Left lung (tissue), 4 donors: ENCODE measurements at regions not wholly inside any gene's neighbourhood (a gene's known extent, or its start where the extent isn't known, plus 50 kb on each side); places are given as distances from the start of the nearest gene placed in this dataset.

Experiments
- ATAC-seq: fragments of 200-7000 bp; cut with Tn5 transposase; one replicate; pipeline ENCODE4 v1.9.1; 2020; ENCODE audit warnings: moderate library complexity
- DNase-seq, 4 donors: peaks; one replicate each; pipeline ENCODE4 v3.0.0-alpha.2; 2013 to 2020
- H3K27ac ChIP-seq, 2 donors: fragments of 200-600 bp; sonication (generic) in 1 of 2; one replicate each; pipeline versions ENCODE4 v1.5.0 to v1.8.0; 2020 to 2021
- H3K27me3 ChIP-seq, 2 donors: fragments of 200-600 bp; sonication (generic) in 1 of 2; one replicate each; pipeline versions ENCODE4 v1.5.0 to v1.8.0; 2020 to 2021
- H3K36me3 ChIP-seq, 2 donors: fragments of 200-600 bp; sonication (generic) in 1 of 2; one replicate each; pipeline versions ENCODE4 v1.5.0 to v1.8.0; 2020 to 2021
- H3K4me1 ChIP-seq, 2 donors: fragments of 200-600 bp; one replicate each; pipeline ENCODE4 v1.8.0; 2021
- H3K4me3 ChIP-seq, 2 donors: fragments of 200-600 bp; sonication (generic) in 1 of 2; one replicate each; pipeline versions ENCODE4 v1.5.0 to v1.8.0; 2020 to 2021; ENCODE audit warnings: mild to moderate bottlenecking in 1 of 2
- H3K9me3 ChIP-seq, 2 donors: fragments of 200-600 bp; sonication (generic) in 1 of 2; one replicate each; pipeline versions ENCODE4 v1.5.0 to v1.8.0; 2020 to 2021
- CTCF ChIP-seq, 2 donors: fragments of 200-600 bp; sonication (generic) in 1 of 2; IDR thresholded peaks; one replicate each; pipeline versions ENCODE4 v1.5.0 to v1.8.0; 2021; ENCODE audit warnings: antibody characterized with exemption in 2 of 2
- intact Hi-C, 2 donors: fragments of 100-400 bp; cut with DNase I; formaldehyde crosslinking; loops; one replicate each; pipeline versions ENCODE4 v1.11.2 to v1.14.2; 2022
- donor health status: DM: no; HTN: yes; CAD: no.
- donor health status: DM: no; HTN: no; CAD: no.

- Histone ChIP-seq H3K36me3 (no peaks in the 10 kb centered on the region), H3K4me3 (no peak overlapping the region), H3K9me3 (peaks cover 0 to 2% of the 10 kb centered on the region in 2 donors), H3K27me3 (no peaks in the 10 kb centered on the region), H3K27ac (no peak overlapping the region), H3K4me1 (no peaks in the 10 kb centered on the region)
- no peak for ATAC-seq
- no peak for DNase-seq
- intact Hi-C loops, result no loop called here
- no peak for TF ChIP-seq CTCF (IDR thresholded peaks at IDR 0.05)
Measured at GRCh38 chr2:59538398-59538911, 1015.0 kb downstream of the BCL11A start.

DNA sequence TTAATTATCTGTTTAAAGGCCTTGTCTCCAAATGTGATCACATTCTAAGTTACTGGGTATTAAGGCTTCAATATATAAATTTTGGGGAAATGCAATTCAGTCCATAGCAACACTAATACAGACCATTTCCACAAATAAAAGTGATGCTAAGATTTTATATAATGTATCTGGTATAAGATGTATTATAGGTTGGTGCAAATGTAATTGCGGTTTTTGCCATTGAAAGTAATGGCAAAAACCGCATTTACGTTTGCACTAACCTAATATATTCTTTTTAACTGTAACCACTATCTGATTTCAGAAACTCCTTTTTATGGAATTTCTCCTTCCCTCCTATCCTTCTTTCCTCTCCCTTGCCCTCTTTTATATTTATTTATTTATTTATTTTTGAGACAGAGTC lies 1020.6 kb downstream of the BCL11A start:
- no peak for ATAC-seq
- intact Hi-C loops, result no loop called here
- no peak for DNase-seq

DNA sequence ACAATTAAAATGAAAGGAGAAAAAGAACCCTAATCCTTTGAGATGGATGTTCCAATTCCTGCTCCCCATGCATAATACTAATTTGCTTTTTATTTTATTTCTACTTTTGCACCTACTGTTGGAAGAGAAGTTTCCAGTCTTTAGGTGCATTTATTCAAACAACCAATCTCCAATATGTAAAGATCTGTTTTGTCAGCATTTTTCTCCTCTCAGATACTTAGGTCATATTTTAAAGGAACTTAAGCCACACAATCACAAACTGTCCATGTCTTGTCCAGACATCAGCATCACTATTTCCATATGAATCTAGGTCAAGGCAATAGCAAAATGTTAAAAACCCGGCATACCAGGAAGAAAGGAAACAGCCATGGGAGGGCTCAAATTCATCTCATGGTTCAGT lies 1023.2 kb downstream of the BCL11A start:
- no peak overlapping the region for H3K27ac ChIP-seq
- no peak overlapping the region for H3K4me3 ChIP-seq
- H3K36me3 ChIP-seq, result no peaks in the 10 kb centered on the region
- no peaks in the 10 kb centered on the region for H3K27me3 ChIP-seq
- DNase-seq (no peak), ATAC-seq (no peak)
- intact Hi-C loops, result no loop called here
- no peaks in the 10 kb centered on the region for H3K9me3 ChIP-seq
- TF ChIP-seq CTCF (IDR thresholded peaks at IDR 0.05), result no peak
- H3K4me1 ChIP-seq, result no peaks in the 10 kb centered on the region

More for the DNA sequence above, 1020.6 kb downstream of the BCL11A start:
- no peak for TF ChIP-seq CTCF (IDR thresholded peaks at IDR 0.05)
- peaks cover 0 to 2% of the 10 kb centered on the region in 2 donors for H3K9me3 ChIP-seq
- H3K4me3 ChIP-seq, result no peak overlapping the region
- no peak overlapping the region for H3K27ac ChIP-seq
- H3K27me3 ChIP-seq, result no peaks in the 10 kb centered on the region
- H3K36me3 ChIP-seq, result no peaks in the 10 kb centered on the region
- H3K4me1 ChIP-seq, result no peaks in the 10 kb centered on the region

DNA sequence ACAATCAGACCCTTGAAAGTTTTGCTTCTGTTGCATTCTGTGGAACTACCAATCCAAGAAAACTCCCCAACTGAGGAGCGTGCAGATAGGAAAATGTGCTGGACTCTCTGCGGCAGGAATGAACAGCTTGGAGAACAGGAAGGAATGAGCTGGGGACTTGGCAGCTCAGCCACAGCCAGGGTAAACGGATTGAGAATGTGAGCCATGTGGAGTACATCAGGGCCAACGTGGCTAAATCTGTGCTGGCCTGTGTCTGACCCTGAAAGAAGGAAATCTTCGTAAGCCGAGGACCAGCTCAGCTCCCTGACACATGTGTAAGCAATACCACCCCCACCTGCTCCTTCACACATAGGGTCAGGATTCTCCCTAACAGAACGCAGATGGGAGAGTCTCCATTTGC lies 1023.7 kb downstream of the BCL11A start:
- intact Hi-C loops, result no loop called here
- no peak for ATAC-seq
- Histone ChIP-seq H3K36me3 (no peaks in the 10 kb centered on the region), H3K9me3 (no peaks in the 10 kb centered on the region), H3K4me1 (no peaks in the 10 kb centered on the region), H3K27ac (no peak overlapping the region), H3K4me3 (no peak overlapping the region), H3K27me3 (no peaks in the 10 kb centered on the region)
- DNase-seq, result peak in 1 of 4 donors; percentile 12
- no peak for TF ChIP-seq CTCF (IDR thresholded peaks at IDR 0.05)

DNA sequence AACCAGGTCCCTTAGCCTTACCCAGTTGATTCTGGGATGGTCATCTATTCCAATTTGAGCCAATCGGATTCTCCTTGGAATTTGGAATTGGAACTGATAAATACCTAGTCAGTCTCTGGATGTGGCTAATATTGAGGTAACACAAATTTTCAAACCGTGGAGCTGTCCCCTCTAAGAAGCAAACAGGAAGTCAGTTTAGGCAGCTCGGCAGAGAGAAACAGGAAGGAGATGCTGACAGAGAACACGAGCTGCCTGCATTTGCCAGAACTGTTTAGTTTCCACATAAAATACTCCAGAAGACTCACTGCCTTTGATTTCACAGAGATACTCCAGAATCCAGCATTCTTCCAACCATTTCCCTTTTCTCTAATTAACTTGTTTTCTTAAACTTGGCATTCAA lies 1024.9 kb downstream of the BCL11A start:
- ATAC-seq, result no peak
- H3K9me3 ChIP-seq, result no peaks in the 10 kb centered on the region
- intact Hi-C loops, result no loop called here
- DNase-seq, result no peak
- no peaks in the 10 kb centered on the region for H3K27me3 ChIP-seq
- no peak overlapping the region for H3K4me3 ChIP-seq
- no peaks in the 10 kb centered on the region for H3K36me3 ChIP-seq
- no peak for TF ChIP-seq CTCF (IDR thresholded peaks at IDR 0.05)
- no peak overlapping the region for H3K27ac ChIP-seq
- no peaks in the 10 kb centered on the region for H3K4me1 ChIP-seq
